ENCODE measurements at regions not wholly inside any gene's neighbourhood (a gene's known extent, or its start where the extent isn't known, plus 50 kb on each side); places are given as distances from the start of the nearest gene placed in this dataset.

- TF ChIP-seq ILF3 (IDR thresholded peaks at IDR 0.05; ENCODE audit: borderline replicate concordance) = no peak
- no peak for TF ChIP-seq ZBTB11 (CRISPR knock-in tag; IDR thresholded peaks at IDR 0.05)
- TF ChIP-seq FUS (optimal IDR thresholded peaks at IDR 0.05; ENCODE audit: low read depth, low read length) = no peak
- TF ChIP-seq ZNF175 (CRISPR knock-in tag; IDR thresholded peaks at IDR 0.05; ENCODE audit: low read depth) = no peak
- no peak for TF ChIP-seq STAT5B (CRISPR knock-in tag; IDR thresholded peaks at IDR 0.05)
- TF ChIP-seq EZH2 (IDR thresholded peaks at IDR 0.05; ENCODE audit: borderline replicate concordance, low read depth, low read length) = no peak
- TF ChIP-seq, protein P1, sequence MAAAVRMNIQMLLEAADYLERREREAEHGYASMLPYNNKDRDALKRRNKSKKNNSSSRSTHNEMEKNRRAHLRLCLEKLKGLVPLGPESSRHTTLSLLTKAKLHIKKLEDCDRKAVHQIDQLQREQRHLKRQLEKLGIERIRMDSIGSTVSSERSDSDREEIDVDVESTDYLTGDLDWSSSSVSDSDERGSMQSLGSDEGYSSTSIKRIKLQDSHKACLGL (CRISPR knock-in tag; IDR thresholded peaks at IDR 0.05; ENCODE audit: borderline replicate concordance, poor library complexity, severe bottlenecking) = no peak
- TF ChIP-seq, protein P2, sequence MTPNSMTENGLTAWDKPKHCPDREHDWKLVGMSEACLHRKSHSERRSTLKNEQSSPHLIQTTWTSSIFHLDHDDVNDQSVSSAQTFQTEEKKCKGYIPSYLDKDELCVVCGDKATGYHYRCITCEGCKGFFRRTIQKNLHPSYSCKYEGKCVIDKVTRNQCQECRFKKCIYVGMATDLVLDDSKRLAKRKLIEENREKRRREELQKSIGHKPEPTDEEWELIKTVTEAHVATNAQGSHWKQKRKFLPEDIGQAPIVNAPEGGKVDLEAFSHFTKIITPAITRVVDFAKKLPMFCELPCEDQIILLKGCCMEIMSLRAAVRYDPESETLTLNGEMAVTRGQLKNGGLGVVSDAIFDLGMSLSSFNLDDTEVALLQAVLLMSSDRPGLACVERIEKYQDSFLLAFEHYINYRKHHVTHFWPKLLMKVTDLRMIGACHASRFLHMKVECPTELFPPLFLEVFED (CRISPR knock-in tag; conservative IDR thresholded peaks at IDR 0.05) = no peak
Measured at GRCh38 chrX:118228456-118228855, 111.8 kb upstream of the KLHL13 start (continued).
